ENCODE measurements at regions not wholly inside any gene's neighbourhood (a gene's known extent, or its start where the extent isn't known, plus 50 kb on each side); places are given as distances from the start of the nearest gene placed in this dataset.
"Not testable (repeated sequence)": the region's sequence is repeated elsewhere in the genome, so short reads cannot be mapped to it uniquely, and the experiment has no call there.

DNA sequence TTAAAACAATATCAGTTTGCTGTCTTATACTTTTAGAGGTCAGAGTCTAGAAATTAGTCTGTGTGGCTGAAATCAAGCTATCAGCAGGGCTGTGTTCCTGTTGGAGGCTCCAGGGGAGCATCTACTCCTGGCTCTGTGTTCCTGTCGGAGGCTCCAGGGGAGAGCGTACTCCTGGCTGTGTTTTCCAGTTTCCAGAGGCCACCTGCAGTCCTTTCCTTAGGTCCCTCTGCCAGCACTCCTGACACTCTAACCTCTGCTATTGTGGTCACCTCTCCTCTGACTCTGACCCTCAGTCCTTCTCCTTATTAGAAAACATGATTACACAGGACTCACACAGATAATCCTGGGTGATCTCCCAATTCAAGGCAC, 1140.7 kb upstream of the TMEM132C start:
- no peaks in the 10 kb centered on the region for H3K4me1 ChIP-seq
- in situ Hi-C loops (cut with MboI; ENCODE audit: low sequenced_read_pairs), result no loop called here
- H3K4me3 ChIP-seq, result no peak overlapping the region
- DNase-seq (ENCODE audit: low spot score in 2 of 2), result no peak
- no peaks in the 10 kb centered on the region for H3K36me3 ChIP-seq (replicated peaks)
- no peaks in the 10 kb centered on the region for H3K9me3 ChIP-seq
- H3K27me3 ChIP-seq (ENCODE audit: low read depth), result no peaks in the 10 kb centered on the region

DNA sequence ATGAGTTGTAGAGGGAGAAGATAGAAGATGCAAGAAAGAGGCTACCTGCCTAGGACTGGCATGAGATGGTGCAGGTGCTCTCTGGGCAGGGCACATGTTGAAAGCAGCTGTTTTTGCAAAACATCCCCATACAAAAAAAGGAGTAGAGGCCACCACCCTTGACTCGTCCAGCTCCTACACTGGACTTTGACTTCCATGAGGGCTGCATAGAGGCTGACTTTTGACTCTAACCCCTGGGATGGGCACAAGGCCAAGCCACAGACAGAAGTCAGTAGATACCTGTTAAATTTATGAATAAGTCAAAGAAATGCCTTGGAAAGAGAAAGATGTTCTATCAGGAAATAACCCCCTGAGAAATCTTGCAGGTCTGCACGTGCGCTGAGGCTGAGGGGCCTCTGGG, 1139.1 kb upstream of the TMEM132C start:
- in situ Hi-C loops (cut with MboI; ENCODE audit: low sequenced_read_pairs), result no loop called here
- Histone ChIP-seq H3K4me3 (no peak overlapping the region), H3K9me3 (no peaks in the 10 kb centered on the region), H3K36me3 (replicated peaks) (no peaks in the 10 kb centered on the region), H3K27me3 (ENCODE audit: low read depth) (no peaks in the 10 kb centered on the region), H3K4me1 (no peaks in the 10 kb centered on the region)
- DNase-seq (ENCODE audit: low spot score in 2 of 2), result no peak

DNA sequence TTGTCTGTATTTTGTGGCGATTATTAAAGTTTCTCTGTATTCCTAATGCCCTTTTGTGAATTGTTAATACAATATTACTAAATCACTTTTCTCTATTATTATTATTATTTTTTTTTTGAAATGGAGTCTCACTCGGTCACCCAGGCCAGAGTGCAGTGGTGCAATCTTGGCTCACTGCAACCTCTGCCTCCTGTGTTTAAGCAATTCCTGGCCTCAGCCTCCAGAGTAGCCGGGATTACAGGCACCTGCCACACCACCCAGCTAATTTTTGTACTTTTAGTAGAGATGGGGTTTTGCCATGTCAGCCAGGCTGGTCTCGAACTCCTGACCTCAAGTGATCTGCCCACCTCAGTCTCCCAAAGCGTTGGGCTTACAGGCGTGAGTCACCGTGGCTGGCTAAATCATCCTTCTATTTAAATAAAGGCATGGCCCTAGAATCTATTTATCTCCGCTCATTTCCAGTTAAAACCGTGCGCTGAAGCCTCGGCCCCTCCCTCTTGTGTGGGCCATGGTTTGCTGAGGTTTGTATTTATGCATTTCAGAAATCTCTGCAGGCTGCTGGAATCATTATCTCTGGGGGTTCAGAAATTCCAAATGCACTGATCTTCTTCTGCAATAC, 1136.4 kb upstream of the TMEM132C start:
- no peaks in the 10 kb centered on the region for H3K9me3 ChIP-seq
- H3K36me3 ChIP-seq (replicated peaks), result no peaks in the 10 kb centered on the region
- H3K4me3 ChIP-seq, result no peak overlapping the region
- in situ Hi-C loops (cut with MboI; ENCODE audit: low sequenced_read_pairs), result no loop called here
- no peaks in the 10 kb centered on the region for H3K4me1 ChIP-seq
- H3K27me3 ChIP-seq (ENCODE audit: low read depth), result no peaks in the 10 kb centered on the region
- DNase-seq (ENCODE audit: low spot score in 2 of 2), result no peak

DNA sequence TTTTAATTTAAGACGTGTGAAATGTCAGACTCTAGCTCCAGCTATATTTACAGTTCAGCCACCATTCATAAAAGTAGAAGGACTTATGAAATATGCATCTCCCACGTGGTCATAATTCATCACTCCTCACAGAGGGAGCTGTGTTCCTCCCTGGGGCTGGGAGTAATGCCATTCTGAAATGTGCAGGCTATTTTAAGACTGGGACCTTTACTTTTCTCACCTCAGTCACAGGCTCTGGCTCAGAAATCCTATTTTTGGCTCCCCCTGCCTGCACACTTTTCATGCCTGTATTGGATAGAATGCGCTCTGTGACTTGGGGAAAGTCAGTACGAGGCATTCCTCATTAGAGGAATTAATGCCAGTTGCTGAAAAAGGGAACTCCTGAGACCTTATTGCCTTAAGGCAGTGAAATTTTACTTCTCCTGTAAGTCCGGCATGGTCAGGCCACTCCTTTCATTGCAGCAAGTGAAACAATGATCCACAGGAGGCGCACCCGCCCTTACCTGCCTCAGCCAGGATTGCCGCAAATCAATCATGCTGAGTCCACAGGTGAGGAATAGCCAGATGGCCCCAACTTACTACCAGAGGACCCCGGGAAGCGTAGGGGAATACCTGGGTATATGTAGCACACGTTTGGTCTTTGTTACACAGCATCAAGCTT, 1133.2 kb upstream of the TMEM132C start:
- DNase-seq (ENCODE audit: low spot score in 2 of 2), result no peak
- Histone ChIP-seq H3K9me3 (no peaks in the 10 kb centered on the region), H3K36me3 (replicated peaks) (no peaks in the 10 kb centered on the region), H3K27me3 (ENCODE audit: low read depth) (no peaks in the 10 kb centered on the region), H3K4me3 (no peak overlapping the region), H3K4me1 (no peaks in the 10 kb centered on the region)
- in situ Hi-C loops (cut with MboI; ENCODE audit: low sequenced_read_pairs), result no loop called here

DNA sequence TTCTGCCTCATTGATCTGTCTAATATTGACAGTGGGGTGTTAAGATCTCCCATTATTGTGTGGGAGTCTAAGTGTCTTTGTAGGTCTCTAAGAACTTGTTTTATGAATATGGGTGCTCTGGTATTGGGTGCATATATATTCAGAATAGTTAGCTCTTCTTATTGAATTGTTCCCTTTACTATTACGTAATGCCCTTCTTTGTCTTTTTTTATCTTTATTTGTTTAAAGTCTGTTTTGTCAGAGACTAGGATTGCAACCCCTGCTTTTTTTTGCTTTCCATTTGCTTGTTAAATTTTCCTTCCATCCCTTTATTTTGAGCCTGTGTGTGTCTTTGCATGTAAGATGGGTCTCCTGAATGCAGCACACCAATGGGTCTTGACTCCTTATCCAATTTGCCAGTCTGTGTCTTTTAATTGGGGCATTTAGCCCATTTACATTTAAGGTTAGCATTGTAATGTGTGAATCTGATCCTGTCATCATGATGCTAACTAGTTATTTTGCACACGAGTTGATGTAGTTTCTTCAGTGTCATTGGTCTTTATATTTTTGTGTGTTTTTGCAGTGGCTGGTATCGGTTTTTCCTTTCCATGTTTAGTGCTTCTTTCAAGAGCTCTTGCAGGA, 1126.0 kb upstream of the TMEM132C start:
- H3K36me3 ChIP-seq (replicated peaks); H3K4me3 ChIP-seq; H3K4me1 ChIP-seq; H3K9me3 ChIP-seq; DNase-seq (ENCODE audit: low spot score in 2 of 2); H3K27me3 ChIP-seq (ENCODE audit: low read depth); in situ Hi-C loops (cut with MboI; ENCODE audit: low sequenced_read_pairs): not testable (repeated sequence)

DNA sequence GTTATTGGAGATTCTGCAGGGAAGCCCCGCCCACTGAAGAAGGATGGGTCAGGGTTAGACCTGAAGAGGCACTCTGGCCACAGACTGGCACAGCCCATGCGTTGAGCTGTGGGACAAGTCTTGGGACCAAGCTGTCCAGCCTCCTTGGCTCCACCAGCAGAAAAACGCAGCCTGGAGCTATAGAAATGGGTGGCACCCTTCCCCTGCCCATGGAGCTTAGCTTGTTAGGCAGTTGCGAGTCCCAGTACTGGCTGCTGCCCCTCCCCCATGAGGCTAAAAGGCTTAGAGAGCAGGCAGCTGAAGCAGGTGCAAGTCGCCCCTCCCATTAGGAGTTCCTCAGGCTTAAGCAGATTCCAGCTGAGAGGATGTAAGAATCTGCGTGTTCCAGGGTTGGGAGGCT, 1124.0 kb upstream of the TMEM132C start:
- DNase-seq (ENCODE audit: low spot score in 2 of 2), result no peak
- Histone ChIP-seq H3K4me1 (no peaks in the 10 kb centered on the region), H3K9me3 (no peaks in the 10 kb centered on the region), H3K4me3 (no peak overlapping the region), H3K36me3 (replicated peaks) (no peaks in the 10 kb centered on the region), H3K27me3 (ENCODE audit: low read depth) (no peaks in the 10 kb centered on the region)
- in situ Hi-C loops (cut with MboI; ENCODE audit: low sequenced_read_pairs), result no loop called here

DNA sequence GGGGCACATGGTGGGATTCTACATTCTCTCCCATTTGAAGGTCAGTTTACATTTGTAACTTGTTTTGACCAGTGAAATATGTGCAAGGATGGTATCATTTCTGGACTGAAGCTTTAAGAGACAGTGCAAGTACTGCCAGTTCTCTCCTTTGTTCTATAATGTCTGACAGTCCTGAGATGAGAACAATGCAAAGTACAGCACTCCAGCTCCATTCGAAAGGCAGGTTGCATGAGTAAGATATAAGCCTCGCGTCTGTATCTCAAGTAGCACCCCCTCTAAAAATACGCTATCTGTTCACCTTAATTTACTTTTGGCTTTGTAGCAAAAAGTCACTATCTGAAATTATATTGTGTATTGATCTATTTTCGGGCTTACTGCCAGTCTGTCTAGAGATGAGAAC, 1122.2 kb upstream of the TMEM132C start:
- Histone ChIP-seq H3K9me3 (no peaks in the 10 kb centered on the region), H3K36me3 (replicated peaks) (no peaks in the 10 kb centered on the region), H3K4me1 (no peaks in the 10 kb centered on the region), H3K27me3 (ENCODE audit: low read depth) (no peaks in the 10 kb centered on the region), H3K4me3 (no peak overlapping the region)
- in situ Hi-C loops (cut with MboI; ENCODE audit: low sequenced_read_pairs), result no loop called here
- DNase-seq (ENCODE audit: low spot score in 2 of 2), result no peak

DNA sequence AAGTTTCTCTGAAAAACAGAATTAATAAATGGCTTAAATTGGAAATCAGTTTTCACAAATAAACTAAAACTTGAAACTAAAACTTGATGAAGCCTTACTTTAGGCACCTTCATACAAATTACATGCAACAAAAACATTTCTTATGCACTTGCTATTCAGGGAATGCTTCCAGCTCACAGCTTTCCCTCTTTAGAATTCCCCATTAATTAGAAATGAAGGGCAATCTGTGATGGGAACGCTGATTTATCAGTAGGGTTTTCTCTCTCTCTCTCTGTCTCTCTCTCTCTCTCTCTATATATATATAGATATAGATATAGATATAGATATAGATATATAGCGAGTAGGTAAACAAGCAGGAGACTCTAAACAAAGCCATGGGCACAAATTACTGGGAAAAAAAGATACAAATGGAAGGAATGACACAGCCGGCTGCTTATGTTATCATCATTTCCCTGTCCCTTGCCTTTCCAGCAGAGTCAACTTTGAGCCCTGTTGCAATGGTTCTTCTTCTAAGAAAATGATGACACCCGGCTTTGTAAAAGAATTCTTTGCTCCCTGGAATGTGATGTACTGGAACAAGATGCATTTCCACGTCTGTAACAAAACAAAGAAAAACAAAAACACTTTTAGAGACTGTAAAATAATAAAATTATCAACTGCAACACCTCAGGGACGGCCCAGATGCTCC, 1121.6 kb upstream of the TMEM132C start:
- no peak overlapping the region for H3K4me3 ChIP-seq
- DNase-seq (ENCODE audit: low spot score in 2 of 2), result no peak
- H3K9me3 ChIP-seq, result no peaks in the 10 kb centered on the region
- no peaks in the 10 kb centered on the region for H3K27me3 ChIP-seq (ENCODE audit: low read depth)
- in situ Hi-C loops (cut with MboI; ENCODE audit: low sequenced_read_pairs), result no loop called here
- H3K4me1 ChIP-seq, result no peaks in the 10 kb centered on the region
- no peaks in the 10 kb centered on the region for H3K36me3 ChIP-seq (replicated peaks)

DNA sequence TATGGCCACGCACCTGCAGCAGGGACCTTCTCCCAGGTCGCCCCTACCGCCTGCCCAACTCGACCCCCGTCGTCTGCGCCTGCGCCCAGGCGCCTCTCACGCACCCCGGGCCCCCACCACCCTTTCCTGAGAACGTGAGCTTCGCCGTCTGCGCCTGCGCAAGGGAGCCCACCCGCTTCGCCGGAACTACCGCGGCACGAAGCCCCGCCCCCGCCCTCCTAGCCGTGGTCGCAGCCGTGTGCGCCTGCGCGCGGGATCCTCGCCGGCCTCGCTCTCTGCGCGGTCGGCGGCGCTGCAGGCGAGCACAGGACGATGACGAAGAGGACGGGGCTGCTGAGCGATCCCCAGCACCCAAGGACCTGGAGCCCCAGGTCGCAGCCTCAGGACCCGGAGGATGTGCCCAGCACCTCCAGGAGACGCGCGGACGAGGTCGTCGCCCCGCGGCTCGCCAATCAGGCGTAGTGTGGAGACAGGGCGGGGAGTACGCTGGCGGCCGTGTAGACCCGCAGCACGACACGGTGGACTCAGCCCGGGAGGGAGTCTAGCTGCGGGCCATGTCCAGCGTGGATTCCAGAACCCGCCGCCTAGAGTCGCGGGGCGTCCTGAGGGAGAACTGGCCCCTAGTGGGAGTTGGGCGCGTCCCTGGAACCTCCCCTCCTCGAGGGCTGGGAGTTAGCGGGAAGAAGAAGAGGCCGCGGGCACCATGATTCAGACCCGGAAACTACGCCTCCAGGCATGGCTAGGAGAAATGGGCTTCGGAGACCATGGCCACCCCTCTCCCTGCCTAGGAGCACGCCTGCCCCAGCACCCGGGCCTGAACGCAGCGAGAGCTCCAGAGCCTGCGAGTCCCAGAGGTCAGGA, 1120.8 kb upstream of the TMEM132C start:
- Histone ChIP-seq H3K4me3 (no peak overlapping the region), H3K36me3 (replicated peaks) (no peaks in the 10 kb centered on the region), H3K4me1 (no peaks in the 10 kb centered on the region), H3K27me3 (ENCODE audit: low read depth) (no peaks in the 10 kb centered on the region), H3K9me3 (no peaks in the 10 kb centered on the region)
- DNase-seq (ENCODE audit: low spot score in 2 of 2), result no peak
- in situ Hi-C loops (cut with MboI; ENCODE audit: low sequenced_read_pairs), result no loop called here

DNA sequence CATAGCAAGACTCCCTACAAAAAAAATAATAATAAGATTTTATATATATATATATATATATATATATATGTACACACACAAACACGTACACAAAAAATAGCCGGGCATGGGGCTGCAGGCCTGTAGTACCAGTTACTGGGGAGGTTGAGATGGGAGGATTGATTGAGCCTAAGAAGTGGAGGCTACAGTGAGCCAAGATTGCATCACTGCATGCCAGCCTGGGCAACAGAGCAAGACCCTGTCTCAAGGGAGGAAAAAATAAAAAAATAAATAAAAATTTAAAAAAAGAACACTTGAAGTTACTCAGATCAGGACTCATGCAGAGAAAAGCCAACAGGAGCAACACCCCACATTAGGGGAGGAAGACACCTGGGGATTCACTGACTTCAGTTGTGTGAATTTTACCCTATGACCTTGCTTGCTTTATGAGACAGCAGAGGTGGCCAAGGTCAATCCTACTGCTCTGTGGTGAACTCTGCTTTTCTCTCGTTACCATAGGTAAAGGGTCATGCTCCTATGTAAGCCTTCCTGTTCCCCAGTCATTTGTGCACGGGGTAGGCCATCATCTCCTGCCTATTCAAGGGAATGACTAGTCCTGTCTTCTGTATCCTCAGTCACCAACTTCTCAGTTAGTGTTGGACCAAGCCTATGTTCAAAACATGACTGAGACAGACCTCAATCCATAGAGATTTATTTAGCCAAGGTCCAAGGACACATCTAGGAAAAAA, 1119.8 kb upstream of the TMEM132C start:
- no peaks in the 10 kb centered on the region for H3K36me3 ChIP-seq (replicated peaks)
- H3K4me1 ChIP-seq, result no peaks in the 10 kb centered on the region
- no peaks in the 10 kb centered on the region for H3K27me3 ChIP-seq (ENCODE audit: low read depth)
- H3K9me3 ChIP-seq, result no peaks in the 10 kb centered on the region
- in situ Hi-C loops (cut with MboI; ENCODE audit: low sequenced_read_pairs), result no loop called here
- no peak for DNase-seq (ENCODE audit: low spot score in 2 of 2)
- H3K4me3 ChIP-seq, result no peak overlapping the region

DNA sequence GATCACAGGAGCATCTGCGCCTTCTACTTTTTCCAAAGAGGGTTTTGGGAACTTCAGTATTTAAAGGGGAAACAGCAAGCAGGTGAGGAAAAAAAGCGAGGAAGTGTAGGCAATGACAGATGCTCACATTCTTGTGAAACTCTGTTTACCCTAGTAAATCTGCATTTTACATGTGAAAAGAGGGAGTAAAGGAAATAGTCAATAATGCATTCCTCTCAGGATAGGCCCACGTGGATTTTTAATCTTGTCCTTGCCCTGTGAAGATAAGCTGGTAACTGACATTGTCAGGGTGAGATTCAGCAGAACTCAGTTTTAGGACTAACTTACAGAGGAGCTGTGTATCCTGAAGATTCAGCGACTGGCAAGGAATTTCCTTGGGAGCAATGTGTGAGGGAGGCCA, 1119.2 kb upstream of the TMEM132C start:
- Histone ChIP-seq H3K4me3 (no peak overlapping the region), H3K27me3 (ENCODE audit: low read depth) (no peaks in the 10 kb centered on the region), H3K4me1 (no peaks in the 10 kb centered on the region), H3K36me3 (replicated peaks) (no peaks in the 10 kb centered on the region), H3K9me3 (no peaks in the 10 kb centered on the region)
- in situ Hi-C loops (cut with MboI; ENCODE audit: low sequenced_read_pairs), result no loop called here
- DNase-seq (ENCODE audit: low spot score in 2 of 2), result no peak

DNA sequence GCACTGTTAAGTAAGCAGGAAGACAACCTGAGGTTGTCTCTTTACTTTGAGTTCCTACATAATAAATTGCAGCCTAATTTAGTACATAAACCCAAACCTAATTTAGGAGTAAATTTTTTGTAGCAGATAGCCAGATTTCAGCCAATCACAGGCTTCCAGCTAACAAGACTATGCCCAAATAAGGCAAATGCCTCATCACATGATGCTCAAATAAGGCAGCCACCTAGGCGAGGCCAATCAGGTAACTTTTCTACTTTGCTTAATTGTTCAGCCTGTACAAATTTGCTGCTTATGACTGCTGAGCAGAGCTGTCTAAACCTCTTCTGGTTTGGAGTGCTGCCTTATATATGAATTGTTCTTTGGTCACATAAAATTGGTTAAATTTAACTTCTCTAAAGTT, 1118.7 kb upstream of the TMEM132C start:
- no peaks in the 10 kb centered on the region for H3K27me3 ChIP-seq (ENCODE audit: low read depth)
- no peak overlapping the region for H3K4me3 ChIP-seq
- H3K4me1 ChIP-seq, result no peaks in the 10 kb centered on the region
- in situ Hi-C loops (cut with MboI; ENCODE audit: low sequenced_read_pairs), result no loop called here
- no peak for DNase-seq (ENCODE audit: low spot score in 2 of 2)
- H3K36me3 ChIP-seq (replicated peaks), result no peaks in the 10 kb centered on the region
- H3K9me3 ChIP-seq, result no peaks in the 10 kb centered on the region

Data from HAP-1 (cell line).